Spleen (tissue), 7 donors: ENCODE measurements at regions not wholly inside any gene's neighbourhood (a gene's known extent, or its start where the extent isn't known, plus 50 kb on each side); places are given as distances from the start of the nearest gene placed in this dataset.

Experiments used
- POLR2A ChIP-seq, 3 donors: fragments of 450-650 bp; IDR thresholded peaks; one replicate each; pipeline ENCODE4 v1.5.1; 2017; ENCODE audit warnings: antibody characterized with exemption in 3 of 3, mild to moderate bottlenecking in 1 of 3
- POLR2AphosphoS5 ChIP-seq, 3 donors: sonication (generic); formaldehyde crosslinking; IDR thresholded peaks; one replicate each; pipeline ENCODE4 v1.5.1; 2017; ENCODE audit warnings: antibody characterized with exemption in 3 of 3
- TF ChIP-seq, protein P1 (sequence below), 11 experiments: fragments of 200-600 bp in 7 of 11; fragments of 450-650 bp in 4 of 11; sonication (generic) in 4 of 11; IDR thresholded peaks in 8 of 11; conservative IDR thresholded peaks in 3 of 11; 1 replicate in 7 of 11; 2 replicates in 4 of 11; pipeline versions ENCODE4 v1.4.0 to v1.8.0; 2016 to 2021; ENCODE audit warnings: antibody characterized with exemption in 11 of 11, inconsistent platforms in 4 of 11, mild to moderate bottlenecking in 1 of 11
- donor health status: DM: no; HTN: no; CAD: no; lungs with moderate emphysema.
- donor health status: DM: no; HTN: no; CAD: no.
- donor health status: DM: no; HTN: no; CAD: no.

DNA sequence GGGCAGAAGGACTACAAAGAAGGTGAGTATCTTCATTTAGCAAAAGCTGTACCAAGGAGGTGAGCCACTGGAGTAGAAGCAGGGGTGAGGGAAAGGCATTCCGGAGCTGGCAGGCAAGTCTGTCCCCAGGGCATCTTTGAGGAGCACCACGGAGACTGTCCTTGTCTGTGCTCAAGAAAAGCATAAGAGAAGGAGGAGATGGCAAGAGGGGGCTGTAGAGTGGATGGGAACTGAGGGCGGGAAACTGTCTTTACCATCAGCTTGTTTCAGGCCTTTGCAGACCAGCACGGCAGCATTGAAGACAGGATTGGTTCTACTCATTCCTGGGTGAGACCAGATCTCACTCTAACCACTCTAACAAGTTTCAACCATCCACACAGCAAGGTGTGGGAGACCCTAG is 355.8 kb downstream of the AJAP1 start:
- TF ChIP-seq POLR2A (IDR thresholded peaks at IDR 0.05) (no peak), POLR2AphosphoS5 (IDR thresholded peaks at IDR 0.05) (no peak)
- TF ChIP-seq, protein P1, sequence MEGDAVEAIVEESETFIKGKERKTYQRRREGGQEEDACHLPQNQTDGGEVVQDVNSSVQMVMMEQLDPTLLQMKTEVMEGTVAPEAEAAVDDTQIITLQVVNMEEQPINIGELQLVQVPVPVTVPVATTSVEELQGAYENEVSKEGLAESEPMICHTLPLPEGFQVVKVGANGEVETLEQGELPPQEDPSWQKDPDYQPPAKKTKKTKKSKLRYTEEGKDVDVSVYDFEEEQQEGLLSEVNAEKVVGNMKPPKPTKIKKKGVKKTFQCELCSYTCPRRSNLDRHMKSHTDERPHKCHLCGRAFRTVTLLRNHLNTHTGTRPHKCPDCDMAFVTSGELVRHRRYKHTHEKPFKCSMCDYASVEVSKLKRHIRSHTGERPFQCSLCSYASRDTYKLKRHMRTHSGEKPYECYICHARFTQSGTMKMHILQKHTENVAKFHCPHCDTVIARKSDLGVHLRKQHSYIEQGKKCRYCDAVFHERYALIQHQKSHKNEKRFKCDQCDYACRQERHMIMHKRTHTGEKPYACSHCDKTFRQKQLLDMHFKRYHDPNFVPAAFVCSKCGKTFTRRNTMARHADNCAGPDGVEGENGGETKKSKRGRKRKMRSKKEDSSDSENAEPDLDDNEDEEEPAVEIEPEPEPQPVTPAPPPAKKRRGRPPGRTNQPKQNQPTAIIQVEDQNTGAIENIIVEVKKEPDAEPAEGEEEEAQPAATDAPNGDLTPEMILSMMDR (IDR thresholded peaks at IDR 0.05 in 8 of 11, conservative IDR thresholded peaks at IDR 0.05 in 3 of 11): no peak
